G401 (cell line): ENCODE measurements at regions not wholly inside any gene's neighbourhood (a gene's known extent, or its start where the extent isn't known, plus 50 kb on each side); places are given as distances from the start of the nearest gene placed in this dataset.

Experiments used
- DNase-seq: peaks from one replicate; pipeline ENCODE4 v3.0.0-alpha.2; 2015; ENCODE audit warnings: low spot score
- in situ Hi-C: cut with HindIII; loops from 2 replicates; pipeline ENCODE4 v1.10.0; 2016; ENCODE audit warnings: low sequenced_read_pairs, mixed read lengths

GRCh38 chr4:177566691-177567090 is 124.5 kb upstream of the AGA start:
- DNase-seq: no peak
- in situ Hi-C loops: no loop called here

GRCh38 chr4:177568931-177569330 is 126.7 kb upstream of the AGA start:
- in situ Hi-C loops: no loop called here
- DNase-seq: no peak

GRCh38 chr4:177569434-177569833 is 127.2 kb upstream of the AGA start:
- DNase-seq: no peak
- in situ Hi-C loops: no loop called here

- DNase-seq: no peak
- in situ Hi-C loops: no loop called here
Measured at GRCh38 chr4:177573507-177573906, 131.3 kb upstream of the AGA start.

- in situ Hi-C loops: no loop called here
- no peak for DNase-seq
Measured at GRCh38 chr4:177574446-177574845, 132.2 kb upstream of the AGA start.

- in situ Hi-C loops: no loop called here
Measured at GRCh38 chr4:177579649-177580048, 137.4 kb upstream of the AGA start.

GRCh38 chr4:177582992-177583391 is 140.8 kb upstream of the AGA start:
- in situ Hi-C loops: no loop called here
- no peak for DNase-seq

More at GRCh38 chr4:177579649-177580048, 137.4 kb upstream of the AGA start:
- DNase-seq: no peak

GRCh38 chr4:177587989-177588388 is 145.8 kb upstream of the AGA start:
- DNase-seq: no peak
- in situ Hi-C loops: no loop called here

GRCh38 chr4:177595386-177595785 is 153.1 kb upstream of the AGA start:
- in situ Hi-C loops: no loop called here
- no peak for DNase-seq

- no peak for DNase-seq
- in situ Hi-C loops: no loop called here
Measured at GRCh38 chr4:177596035-177596434, 153.8 kb upstream of the AGA start.

- in situ Hi-C loops: no loop called here
- DNase-seq: no peak
Measured at GRCh38 chr4:177596991-177597390, 154.8 kb upstream of the AGA start.

GRCh38 chr4:177605252-177605651 is 163.0 kb upstream of the AGA start:
- no peak for DNase-seq
- in situ Hi-C loops: no loop called here

GRCh38 chr4:177607111-177607573 is 164.9 kb upstream of the AGA start:
- in situ Hi-C loops: no loop called here
- DNase-seq: no peak

- in situ Hi-C loops: no loop called here
- DNase-seq: no peak
Measured at GRCh38 chr4:177611974-177612664, 169.9 kb upstream of the AGA start.

GRCh38 chr4:177612684-177613083 is 170.4 kb upstream of the AGA start:
- no peak for DNase-seq
- in situ Hi-C loops: no loop called here

- in situ Hi-C loops: no loop called here
- DNase-seq: no peak
Measured at GRCh38 chr4:177632481-177632880, 190.2 kb upstream of the AGA start.

GRCh38 chr4:177638871-177639270 is 196.6 kb upstream of the AGA start:
- DNase-seq: no peak
- in situ Hi-C loops: no loop called here

- no peak for DNase-seq
- in situ Hi-C loops: no loop called here
Measured at GRCh38 chr4:177640864-177641263, 198.6 kb upstream of the AGA start.

GRCh38 chr4:177660223-177660622 is 218.0 kb upstream of the AGA start:
- DNase-seq: no peak
- in situ Hi-C loops: no loop called here

- in situ Hi-C loops: no loop called here
- no peak for DNase-seq
Measured at GRCh38 chr4:177667687-177668086, 225.4 kb upstream of the AGA start.

- in situ Hi-C loops: no loop called here
- DNase-seq: no peak
Measured at GRCh38 chr4:177671387-177671786, 229.2 kb upstream of the AGA start.
